LoVo (cell line): ENCODE measurements at regions not wholly inside any gene's neighbourhood (a gene's known extent, or its start where the extent isn't known, plus 50 kb on each side); places are given as distances from the start of the nearest gene placed in this dataset.
"Not testable (repeated sequence)": the region's sequence is repeated elsewhere in the genome, so short reads cannot be mapped to it uniquely, and the experiment has no call there.

ENCODE experiments used
- DNase-seq: peaks from one replicate; pipeline ENCODE4 v3.0.0-alpha.2; 2016; ENCODE audit warnings: low spot score

- DNase-seq, result no peak
Observed at GRCh38 chrX:117487421-117487820, 629.2 kb downstream of the KLHL13 start.

- DNase-seq, result no peak
Observed at GRCh38 chrX:117483950-117484349, 632.7 kb downstream of the KLHL13 start.

- DNase-seq, result no peak
Observed at GRCh38 chrX:117458243-117458968, 658.2 kb downstream of the KLHL13 start.

- DNase-seq, result no peak
Observed at GRCh38 chrX:117455787-117456186, 660.8 kb downstream of the KLHL13 start.

GRCh38 chrX:117429501-117429900 lies 687.1 kb downstream of the KLHL13 start:
- no peak for DNase-seq

- no peak for DNase-seq
Observed at GRCh38 chrX:117407449-117408150, 709.0 kb downstream of the KLHL13 start.

- no peak for DNase-seq
Observed at GRCh38 chrX:117400839-117401238, 715.8 kb downstream of the KLHL13 start.

GRCh38 chrX:117400005-117400404 lies 716.6 kb downstream of the KLHL13 start:
- no peak for DNase-seq

- no peak for DNase-seq
Observed at GRCh38 chrX:117397844-117398243, 718.8 kb downstream of the KLHL13 start.

- not testable (repeated sequence) for DNase-seq
Observed at GRCh38 chrX:117394506-117395070, 722.0 kb downstream of the KLHL13 start.

GRCh38 chrX:117392360-117392759 lies 724.2 kb downstream of the KLHL13 start:
- DNase-seq, result not testable (repeated sequence)

- DNase-seq, result peak; percentile 42
Observed at GRCh38 chrX:117376460-117376859, 740.1 kb downstream of the KLHL13 start.

GRCh38 chrX:117335209-117335608 lies 781.4 kb downstream of the KLHL13 start:
- no peak for DNase-seq

- DNase-seq, result no peak
Observed at GRCh38 chrX:117327373-117327772, 789.2 kb downstream of the KLHL13 start.

- no peak for DNase-seq
Observed at GRCh38 chrX:117325706-117326105, 790.9 kb downstream of the KLHL13 start.

GRCh38 chrX:117305168-117305766 lies 811.3 kb downstream of the KLHL13 start:
- DNase-seq, result no peak

GRCh38 chrX:117301086-117301485 lies 815.5 kb downstream of the KLHL13 start:
- DNase-seq, result no peak

- no peak for DNase-seq
Observed at GRCh38 chrX:117291760-117292159, 824.9 kb downstream of the KLHL13 start.

GRCh38 chrX:117274965-117275364 lies 812.2 kb upstream of the CT83 start:
- DNase-seq, result no peak
